ENCODE measurements at regions not wholly inside any gene's neighbourhood (a gene's known extent, or its start where the extent isn't known, plus 50 kb on each side); places are given as distances from the start of the nearest gene placed in this dataset.
"Not testable (repeated sequence)": the region's sequence is repeated elsewhere in the genome, so short reads cannot be mapped to it uniquely, and the experiment has no call there.

GRCh38 chr13:21920802-21921201 lies 249.9 kb downstream of the FGF9 start:
- H4K8ac ChIP-seq (ENCODE audit: extremely low read depth, insufficient read depth, low read length); H3K18ac ChIP-seq (ENCODE audit: extremely low read depth, low read length); H3K4ac ChIP-seq (replicated peaks; ENCODE audit: insufficient read length, low read depth, low read length); H3K4me2 ChIP-seq (ENCODE audit: insufficient read depth in 1 of 2, low read depth in 2 of 2, low read length in 2 of 2); H3K23me2 ChIP-seq (ENCODE audit: low read depth, low read length); H2BK12ac ChIP-seq (ENCODE audit: low read depth, low read length); H3K9me3 ChIP-seq (ENCODE audit: insufficient read depth in 2 of 2, low read depth in 1 of 2, low read length in 1 of 2); H4K5ac ChIP-seq (ENCODE audit: insufficient read length, low read depth, low read length); H4K20me1 ChIP-seq (replicated peaks in 1 of 2; ENCODE audit: control insufficient read depth in 1 of 2, insufficient read depth in 2 of 2, low read length in 2 of 2); H3K4me1 ChIP-seq (replicated peaks in 1 of 4; ENCODE audit: control insufficient read depth in 3 of 4, insufficient read depth in 4 of 4, low read length in 3 of 4); H2BK15ac ChIP-seq (ENCODE audit: low read length); H3K36me3 ChIP-seq (ENCODE audit: control insufficient read depth in 2 of 4, insufficient read depth in 4 of 4, low read length in 3 of 4); H3K56ac ChIP-seq (replicated peaks; ENCODE audit: insufficient read length, low read depth, low read length); H2AK5ac ChIP-seq (ENCODE audit: low read depth, low read length); CTCF ChIA-PET (ENCODE audit: partially characterized antibody); H2BK5ac ChIP-seq (ENCODE audit: low read depth, low read length); H3K27me3 ChIP-seq (replicated peaks in 1 of 4; ENCODE audit: control insufficient read depth in 3 of 4, extremely low read depth in 1 of 4, insufficient read depth in 3 of 4, low read length in 3 of 4); FAIRE-seq; H3K14ac ChIP-seq (ENCODE audit: insufficient read length); H3K79me1 ChIP-seq (ENCODE audit: low read depth, low read length); H2BK20ac ChIP-seq (ENCODE audit: low read length); POLR2A ChIA-PET (ENCODE audit: partially characterized antibody); H2BK120ac ChIP-seq (replicated peaks; ENCODE audit: low read depth, low read length); H3K23ac ChIP-seq (ENCODE audit: insufficient read length); H3K27ac ChIP-seq (ENCODE audit: low read depth, low read length); H3K4me3 ChIP-seq (ENCODE audit: extremely low read depth in 1 of 4, insufficient read depth in 2 of 4, low read depth in 3 of 4, low read length in 4 of 4); H3K79me2 ChIP-seq (ENCODE audit: control insufficient read depth in 1 of 2, insufficient read depth in 2 of 2, low read length in 2 of 2); H2AFZ ChIP-seq (ENCODE audit: low read length); H3K9ac ChIP-seq (replicated peaks in 1 of 4; ENCODE audit: extremely low read depth in 1 of 4, low read depth in 3 of 4, low read length in 3 of 4); H4K91ac ChIP-seq (replicated peaks; ENCODE audit: insufficient read length, low read length); DNase-seq (ENCODE audit: low read depth in 1 of 2, low spot score in 2 of 2): not testable (repeated sequence)
- WGBS, 2 experiments (ENCODE audit: extremely low coverage in 1 of 2, insufficient coverage in 1 of 2, insufficient read length in 1 of 2, insufficient replicate concordance in 2 of 2, low coverage in 1 of 2, low lambda C conversion rate in 2 of 2, missing lambda C conversion rate in 1 of 2) = 100% methylated on average over 1 of the region's 31 CpGs; no CpG with 5 or more reads in 1 of the 2 experiments
